ENCODE measurements at regions not wholly inside any gene's neighbourhood (a gene's known extent, or its start where the extent isn't known, plus 50 kb on each side); places are given as distances from the start of the nearest gene placed in this dataset.
A peak's percentile ranks its signal among the peaks of the same experiment; 100 is the strongest.

DNA sequence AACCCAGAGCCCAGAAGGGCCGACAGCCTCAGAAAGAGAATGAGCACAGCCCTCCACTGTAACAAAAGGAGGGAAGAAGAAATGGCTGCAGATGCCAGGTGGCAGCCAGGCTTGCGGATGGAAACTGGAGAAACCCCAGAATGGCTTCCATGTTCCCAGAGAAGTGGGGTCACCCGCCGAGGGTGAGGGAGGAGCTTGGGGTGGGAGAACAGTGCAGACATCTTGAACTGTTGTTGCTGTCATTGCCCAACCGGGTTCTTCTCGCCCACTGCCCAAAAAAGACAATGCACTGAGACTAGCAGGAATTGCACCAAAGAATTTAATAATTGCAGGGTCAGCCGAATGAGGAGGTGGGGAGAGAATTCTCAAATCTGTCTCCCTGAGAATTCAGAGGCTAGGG lies 223.2 kb upstream of the RAB6C start:
- no peak for DNase-seq

DNA sequence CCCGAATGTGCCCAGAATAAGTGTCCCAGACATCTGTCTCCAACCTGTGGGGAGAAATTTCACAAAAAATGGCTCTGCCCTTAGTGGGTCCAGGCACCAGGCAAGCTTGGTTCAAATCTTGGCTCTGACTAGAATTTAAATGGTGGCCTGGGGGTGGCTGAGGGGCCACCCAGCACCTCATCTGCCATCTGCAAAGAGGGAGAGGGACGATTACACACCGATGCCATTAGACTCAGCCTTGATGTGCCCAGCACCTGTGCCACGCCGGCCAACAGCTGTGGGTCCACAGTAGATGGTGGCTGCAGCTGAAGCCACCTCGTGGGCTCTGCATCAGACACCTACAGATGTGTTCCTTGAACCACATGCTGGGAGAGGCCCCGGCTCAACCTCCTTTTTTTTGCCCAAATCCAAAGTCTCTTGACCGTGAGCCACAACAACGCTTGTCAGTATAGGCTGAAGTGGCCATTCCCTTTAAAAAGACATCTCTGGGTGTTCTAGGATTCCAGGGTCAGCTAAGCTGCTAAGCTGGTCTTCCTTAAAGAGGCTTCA lies 222.0 kb upstream of the RAB6C start:
- no peak for DNase-seq

DNA sequence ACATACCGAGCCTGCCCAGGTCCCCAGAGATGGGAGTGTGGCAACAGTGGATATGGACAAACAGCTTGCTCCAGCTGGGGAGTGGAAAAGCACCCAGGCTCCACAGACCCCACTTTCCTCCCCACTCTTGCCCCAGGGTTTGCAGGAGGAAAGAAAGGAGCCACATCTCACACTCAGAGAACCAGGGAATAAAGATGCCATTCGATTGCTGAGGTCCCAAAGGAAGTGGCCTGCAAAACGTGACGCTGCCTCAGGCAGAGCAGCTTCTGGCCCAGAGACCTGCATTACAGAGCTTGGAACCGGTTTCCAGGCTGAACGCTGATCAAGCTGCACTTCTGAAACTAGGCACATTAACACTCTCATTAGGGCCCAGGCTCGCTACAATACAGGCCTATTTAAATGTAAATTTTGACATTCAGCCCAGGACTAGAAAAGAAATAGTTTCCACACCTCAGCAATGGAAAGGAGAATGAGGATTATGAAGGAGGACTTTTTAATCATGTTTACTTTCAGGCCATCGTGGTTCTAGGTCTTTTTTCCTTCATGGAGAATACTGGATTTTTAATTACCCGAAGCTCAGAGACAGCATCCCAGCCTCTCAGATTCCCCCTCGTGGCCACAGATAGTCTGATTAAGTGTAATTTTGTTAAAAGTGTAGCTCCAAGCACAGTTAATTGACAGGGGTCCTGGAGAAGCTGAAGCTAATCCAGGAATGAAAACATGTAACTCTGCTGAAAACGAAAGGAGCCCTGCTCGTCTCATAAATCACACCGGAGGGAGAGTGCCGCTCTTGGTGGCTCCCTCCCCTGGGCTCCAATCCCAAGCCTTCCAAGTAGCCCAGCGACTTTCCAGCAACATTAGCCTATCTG lies 221.3 kb upstream of the RAB6C start:
- DNase-seq = no peak

DNA sequence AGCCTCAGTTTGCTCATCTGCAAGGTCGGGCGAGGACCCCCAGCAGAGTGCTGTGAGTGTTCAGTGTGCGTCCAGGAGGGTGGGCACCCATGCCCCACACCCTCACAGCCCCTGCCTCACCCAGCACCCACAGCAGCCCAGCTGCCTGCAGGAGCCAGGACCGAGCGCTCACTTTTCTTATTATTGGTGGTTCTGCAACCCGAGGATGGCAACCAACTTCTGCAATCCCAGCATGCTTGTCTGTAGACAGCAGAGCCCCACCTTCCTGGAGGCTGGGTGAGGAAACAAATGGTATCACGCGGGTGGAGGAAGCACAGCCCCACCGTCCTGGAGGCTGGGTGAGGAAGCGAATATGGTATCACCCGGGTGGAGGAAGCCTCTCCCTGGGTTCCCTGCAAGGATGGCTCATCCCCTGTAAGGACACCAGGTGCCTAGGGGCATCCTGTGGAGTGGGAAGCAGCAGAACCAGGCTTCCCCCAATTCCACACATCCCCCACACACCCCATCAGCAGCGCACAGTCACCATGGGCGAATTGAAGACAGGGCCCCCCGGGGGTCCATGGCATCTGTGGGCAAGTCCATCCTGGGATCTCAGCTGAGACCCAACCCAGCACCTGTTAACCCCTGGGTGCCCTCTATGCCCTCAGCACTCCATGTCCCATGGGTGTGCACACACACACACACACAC lies 220.5 kb upstream of the RAB6C start:
- peak in 1 of 2 donors; percentile 40 for DNase-seq

DNA sequence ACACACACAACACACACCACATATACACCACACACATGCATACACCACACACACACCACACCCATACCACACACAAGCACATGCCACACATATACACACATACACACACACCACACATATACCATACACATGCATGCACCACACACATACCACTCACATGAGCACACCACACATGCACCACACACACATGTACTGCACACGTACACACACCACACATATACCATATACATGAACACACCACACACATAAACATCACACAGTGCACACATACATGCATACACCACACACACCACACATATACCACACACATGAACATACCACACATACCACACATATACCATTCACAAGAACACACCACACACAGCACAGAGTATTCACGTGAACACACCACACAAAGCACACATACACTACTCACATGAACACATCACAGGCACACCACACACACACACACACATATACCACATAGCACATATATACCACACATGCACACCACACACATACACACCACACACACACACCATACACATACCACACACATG lies 219.9 kb upstream of the RAB6C start:
- DNase-seq = no peak

DNA sequence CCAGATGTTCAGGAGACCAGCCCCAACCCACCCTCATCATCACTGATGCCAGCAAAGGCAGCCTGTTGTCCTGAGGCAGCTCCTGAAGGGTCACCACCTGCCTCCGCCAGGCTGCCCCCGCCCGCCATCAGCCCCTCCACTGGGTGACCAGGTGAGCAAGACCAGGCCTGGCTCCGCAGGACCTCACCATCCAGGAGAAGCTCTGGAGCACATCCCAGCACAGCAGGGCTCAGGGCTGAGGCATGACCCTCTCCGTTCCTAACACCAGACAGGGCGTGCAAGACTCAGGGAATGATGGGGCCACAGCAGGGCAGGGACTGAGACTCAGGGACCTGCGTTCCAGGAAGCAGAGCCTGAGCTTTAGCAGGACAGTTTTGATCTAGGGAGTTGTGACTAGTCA lies 218.8 kb upstream of the RAB6C start:
- DNase-seq = no peak

- DNase-seq = no peak
Measured at GRCh38 chr2:129761569-129762021, 217.9 kb upstream of the RAB6C start.

DNA sequence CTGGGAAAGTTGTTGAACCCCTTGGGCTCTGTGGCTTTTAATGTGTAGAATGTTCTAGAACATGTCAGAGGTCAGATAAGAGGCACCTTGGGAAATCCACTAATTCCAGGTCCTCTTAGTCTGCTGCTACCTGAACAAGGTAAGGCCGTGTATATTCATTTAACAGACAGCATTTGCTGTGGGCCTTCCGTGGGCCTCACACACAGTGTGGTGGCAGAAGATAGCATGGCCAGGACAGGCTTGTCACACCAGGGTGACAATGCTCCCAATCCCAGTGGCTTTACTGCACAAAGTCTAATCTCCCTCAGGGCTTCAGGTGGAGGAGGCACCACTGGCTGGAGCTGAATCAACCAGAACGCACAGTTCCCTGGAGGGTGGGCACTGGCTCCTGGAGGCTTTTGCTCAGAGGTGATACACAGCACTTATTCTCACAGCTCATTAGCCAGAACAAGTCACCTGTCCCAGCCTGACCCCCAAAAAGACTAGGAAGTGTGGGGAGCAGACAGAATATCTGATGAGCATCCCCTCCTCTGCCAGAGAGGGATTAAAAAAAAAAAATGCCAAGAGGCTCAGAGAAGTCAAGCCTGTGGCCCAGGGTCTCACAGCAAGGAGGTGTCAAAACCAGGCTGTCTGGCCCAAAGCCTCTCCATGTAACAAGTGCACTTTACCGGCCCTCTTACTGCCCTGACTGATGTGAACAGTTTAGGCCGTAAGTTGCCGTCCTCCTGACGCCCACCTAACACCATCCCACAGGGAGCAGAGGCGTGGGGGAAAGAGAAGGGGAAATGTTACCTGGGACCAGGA lies 216.9 kb upstream of the RAB6C start:
- no peak for DNase-seq

DNA sequence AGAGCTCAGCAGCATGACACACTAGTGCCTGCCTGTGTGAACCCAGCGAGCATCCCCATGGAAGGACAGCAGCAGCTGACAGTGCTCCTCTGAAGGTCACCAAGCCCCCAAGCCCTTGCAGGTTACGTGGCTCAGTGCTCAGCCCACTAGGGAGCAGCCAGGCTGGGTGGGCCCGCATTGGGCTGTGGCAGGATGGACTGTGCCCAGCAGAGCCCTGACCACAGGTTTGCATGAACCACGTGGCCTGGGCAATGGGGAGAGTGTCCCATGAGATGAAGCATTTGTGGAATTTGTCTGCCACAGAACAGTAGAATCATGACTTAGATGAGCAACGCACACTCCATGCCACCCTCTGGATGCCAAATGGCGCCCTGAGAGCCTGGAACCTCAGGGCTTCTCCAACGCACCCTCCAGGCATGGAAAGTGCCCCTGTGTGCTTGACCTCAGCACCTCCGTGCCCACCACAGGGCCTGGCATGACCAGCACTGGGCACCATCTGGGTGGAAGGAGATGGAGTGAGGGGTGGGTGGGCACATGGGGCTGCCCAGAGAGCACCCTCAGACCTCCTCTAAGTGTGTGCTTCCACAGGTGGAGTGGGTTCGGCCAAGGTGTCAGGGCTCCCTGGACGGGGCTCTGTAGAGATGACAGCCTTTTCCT lies 216.1 kb upstream of the RAB6C start:
- DNase-seq = no peak

DNA sequence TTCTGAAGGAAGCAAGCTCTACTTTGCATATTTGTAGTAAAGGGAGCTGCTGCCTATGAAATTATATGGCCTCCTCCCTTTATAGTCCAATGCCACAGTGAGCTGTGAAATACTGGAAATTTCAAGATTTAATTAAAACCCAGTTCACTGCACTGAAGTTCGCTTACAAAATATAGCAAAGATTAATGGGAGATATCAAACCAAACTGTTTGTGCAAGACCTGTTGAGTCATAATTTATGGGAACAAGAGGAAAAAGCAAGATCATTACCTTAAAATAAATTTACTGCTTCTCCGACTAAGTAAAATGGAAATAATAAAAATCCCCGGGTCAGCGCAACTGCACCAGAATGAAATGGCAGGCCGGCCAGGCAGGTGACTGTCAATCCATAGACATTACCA lies 215.5 kb upstream of the RAB6C start:
- no peak for DNase-seq

GRCh38 chr2:129764376-129765325 lies 214.8 kb upstream of the RAB6C start:
- no peak for DNase-seq

DNA sequence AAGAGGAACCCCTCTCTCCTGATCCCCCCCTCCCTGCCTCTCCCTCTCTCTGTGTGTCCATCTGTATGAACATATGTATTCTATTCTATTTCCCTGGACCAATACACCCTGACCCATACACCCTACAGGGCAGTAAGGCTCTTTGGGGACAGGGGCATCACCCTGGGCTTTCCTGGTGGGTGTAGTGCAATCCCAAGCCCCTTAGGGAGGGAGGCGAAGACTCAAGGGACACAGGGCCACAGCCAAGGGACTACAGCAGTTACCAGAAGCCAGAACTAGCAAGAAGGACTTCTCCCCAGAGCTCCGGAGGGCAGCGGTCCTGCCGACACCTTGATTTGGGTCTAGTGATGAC lies 214.2 kb upstream of the RAB6C start:
- no peak for DNase-seq

DNA sequence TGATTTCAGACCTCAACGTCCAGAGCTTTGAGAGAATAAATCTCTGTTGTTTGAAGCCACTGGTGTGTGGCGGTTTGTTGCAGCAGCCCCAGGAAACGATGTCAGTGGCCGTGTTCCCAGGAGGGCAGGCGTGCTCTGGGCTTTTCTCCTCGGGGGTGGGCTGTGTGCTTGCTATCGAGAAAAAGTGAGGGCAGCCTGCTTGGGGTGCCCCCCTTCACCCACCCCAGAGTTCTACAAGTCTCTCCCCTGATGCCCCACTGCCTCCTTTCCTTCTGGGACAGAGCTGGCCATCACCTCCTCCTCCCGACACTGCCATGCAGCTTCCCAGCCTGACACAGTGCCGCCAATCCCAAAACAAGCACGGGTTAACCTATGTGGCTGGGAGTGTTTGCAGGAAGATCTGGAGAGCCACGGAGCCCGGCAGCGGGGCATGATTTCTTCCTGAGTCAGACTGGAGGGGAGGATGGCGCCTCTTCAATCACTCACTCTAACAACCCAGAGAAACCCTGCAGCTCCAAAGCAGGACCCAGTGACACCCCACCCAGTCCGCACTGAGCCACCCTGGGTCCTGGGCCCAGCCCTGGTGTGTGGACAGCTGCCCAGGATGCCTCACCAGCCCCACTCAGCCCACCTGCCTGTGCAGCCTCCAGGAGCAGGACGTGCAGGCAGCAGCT lies 213.7 kb upstream of the RAB6C start:
- DNase-seq = no peak

DNA sequence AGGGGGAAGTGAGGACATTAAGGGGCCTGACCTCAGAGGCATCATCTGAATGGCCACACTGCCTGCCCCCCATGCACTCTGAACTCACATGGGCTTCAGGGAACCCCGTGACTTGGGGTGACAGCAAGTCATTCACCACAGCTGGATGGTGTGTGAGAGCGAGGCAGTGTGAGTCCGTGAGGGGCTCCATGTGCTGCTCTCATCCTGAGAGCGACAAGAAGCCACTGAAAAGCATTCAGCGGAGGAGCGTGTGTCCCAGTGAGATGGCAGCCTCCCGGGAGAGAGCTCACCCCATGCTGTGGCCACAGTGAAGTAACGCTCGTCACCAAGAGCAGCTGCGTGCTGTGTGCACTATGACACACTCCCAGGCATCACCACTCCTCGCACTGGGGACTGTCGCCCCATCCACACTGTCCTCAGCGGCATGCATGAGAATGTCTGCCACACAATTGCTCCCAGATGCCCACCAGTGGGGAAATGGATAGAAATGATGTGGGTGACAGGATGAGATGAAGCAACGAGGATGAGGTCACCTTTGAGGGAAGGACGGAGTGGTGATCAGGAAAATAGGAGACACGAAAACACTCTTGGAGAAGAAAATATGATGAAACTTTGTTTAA lies 213.0 kb upstream of the RAB6C start:
- no peak for DNase-seq

DNA sequence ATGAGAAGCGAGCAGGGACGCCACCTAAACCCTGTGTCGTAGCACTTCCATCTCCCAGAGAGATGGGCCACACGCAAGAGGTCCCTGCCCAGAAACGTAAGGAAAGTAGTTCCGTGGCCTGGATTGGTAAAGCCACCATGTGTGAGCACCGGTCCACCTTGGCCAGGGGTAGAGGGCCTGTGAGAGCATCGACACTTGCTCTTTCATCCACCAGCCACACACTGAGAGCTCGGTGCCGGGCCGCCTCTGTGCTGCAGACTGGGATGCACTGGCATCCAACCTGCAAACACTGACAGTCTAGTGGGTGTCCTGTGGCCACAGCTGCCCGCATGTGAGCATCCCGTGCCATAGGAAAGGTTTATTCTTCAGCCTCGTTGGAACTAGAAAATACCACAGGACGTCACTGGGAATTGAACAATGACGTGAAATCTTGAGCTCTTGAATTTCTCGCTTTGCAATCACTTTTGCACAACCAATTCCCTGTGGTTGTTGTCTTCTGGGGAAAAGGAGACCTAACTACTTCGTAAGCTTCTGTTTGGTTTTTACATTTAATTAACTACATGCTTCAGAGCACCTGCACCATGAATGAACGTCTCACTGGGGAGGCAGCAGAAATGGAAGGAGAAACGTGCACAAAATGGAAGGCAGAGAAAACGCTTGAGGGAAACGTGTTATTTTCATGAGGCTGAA lies 212.0 kb upstream of the RAB6C start:
- DNase-seq = no peak

GRCh38 chr2:129768036-129768386 lies 211.5 kb upstream of the RAB6C start:
- DNase-seq = no peak

- no peak for DNase-seq
Measured at GRCh38 chr2:129768485-129769184, 210.8 kb upstream of the RAB6C start.

GRCh38 chr2:129769185-129769991 lies 210.1 kb upstream of the RAB6C start:
- no peak for DNase-seq

Measured in CD4-positive, alpha-beta T cell treated with Interleukin-4 for 1 hour (primary cell).